HG02981 (cell line): ENCODE measurements at regions not wholly inside any gene's neighbourhood (a gene's known extent, or its start where the extent isn't known, plus 50 kb on each side); places are given as distances from the start of the nearest gene placed in this dataset.
A peak's percentile ranks its signal among the peaks of the same experiment; 100 is the strongest.

Experiments
- ATAC-seq: cut with Tn5 transposase; IDR thresholded peaks from one replicate; pipeline ENCODE4 v1.9.1; 2021; ENCODE audit warnings: mild to moderate bottlenecking, moderate library complexity; ENCODE audit not compliant: unreplicated experiment

DNA sequence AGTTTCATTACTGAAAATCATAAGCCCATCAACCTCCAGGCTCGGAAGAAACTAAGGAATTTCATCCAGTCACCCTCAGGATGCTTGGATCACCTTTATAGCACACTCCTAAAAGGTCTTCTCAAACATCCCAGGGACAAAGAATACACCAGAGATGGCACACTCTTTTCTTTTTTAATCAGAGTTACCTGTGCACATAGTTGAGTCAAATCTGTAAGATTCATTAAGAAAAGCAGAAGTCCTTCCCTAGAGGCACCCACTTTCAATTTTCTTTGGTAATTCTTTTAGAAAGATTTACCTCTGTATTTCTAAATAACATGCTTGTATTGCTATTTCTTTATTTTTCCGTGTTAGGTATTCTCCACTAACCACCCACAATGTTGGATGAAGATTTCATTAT lies 50.6 kb upstream of the IL6 start:
- no peak for ATAC-seq

- ATAC-seq, result no peak
Observed at GRCh38 chr7:22675917-22676343, 51.1 kb upstream of the IL6 start.

DNA sequence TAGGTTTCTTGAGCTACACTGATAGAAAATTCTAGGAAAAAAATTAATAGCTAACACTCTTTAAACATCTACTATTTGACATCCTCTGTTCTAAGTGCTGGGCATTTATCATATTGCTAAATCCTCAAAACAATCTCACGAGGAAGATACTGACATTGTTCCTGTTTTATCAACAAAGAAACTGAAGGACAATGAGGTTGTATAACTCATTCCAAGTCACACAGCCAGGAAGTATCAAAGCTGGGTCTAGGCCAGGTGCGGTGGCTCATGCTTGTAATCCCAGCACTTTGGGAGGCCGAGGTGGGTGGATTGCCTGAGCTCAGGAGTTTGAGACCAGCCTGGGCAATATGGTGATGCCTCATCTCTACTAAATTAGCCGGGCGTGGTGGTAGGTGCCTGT lies 51.6 kb upstream of the IL6 start:
- no peak for ATAC-seq

DNA sequence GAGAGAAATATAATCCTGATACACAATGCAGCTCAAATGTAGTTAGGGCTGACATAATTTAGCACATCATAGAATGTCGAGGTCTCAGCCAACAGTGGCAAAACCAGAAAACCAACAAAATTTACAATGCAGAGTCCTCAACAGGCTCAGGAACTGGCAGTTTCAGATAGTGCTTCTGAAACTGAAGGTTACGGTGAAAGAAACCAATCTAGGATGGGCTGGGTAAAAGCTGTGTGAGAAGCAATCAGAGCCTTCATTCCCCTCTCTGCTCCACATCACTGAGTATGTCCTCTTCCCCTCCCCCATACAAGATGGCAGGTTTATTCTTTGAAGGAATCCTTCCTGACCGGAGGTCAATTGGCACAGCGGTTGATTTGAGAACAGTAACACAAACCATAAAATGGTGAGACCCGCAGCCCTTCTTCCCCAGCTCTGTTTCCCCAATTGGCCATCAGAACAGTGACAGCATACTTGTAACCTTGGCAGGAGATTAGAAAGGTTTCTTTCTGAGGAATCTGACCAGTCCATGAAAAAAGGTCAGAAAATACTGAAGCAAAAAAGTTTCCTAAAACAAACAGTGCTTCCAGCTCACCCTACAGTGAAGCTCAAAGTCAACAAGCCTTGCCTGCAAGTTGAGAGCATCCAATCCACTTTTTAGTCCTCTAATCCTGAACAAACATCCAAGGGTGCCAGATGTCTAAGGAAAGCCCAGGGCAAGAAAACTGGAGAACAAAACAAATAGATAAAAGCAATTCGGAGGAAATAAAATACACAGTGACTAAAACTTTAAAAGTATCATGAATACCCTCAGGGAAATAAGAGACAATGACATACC lies 53.9 kb upstream of the IL6 start:
- ATAC-seq, result peak; percentile 76

DNA sequence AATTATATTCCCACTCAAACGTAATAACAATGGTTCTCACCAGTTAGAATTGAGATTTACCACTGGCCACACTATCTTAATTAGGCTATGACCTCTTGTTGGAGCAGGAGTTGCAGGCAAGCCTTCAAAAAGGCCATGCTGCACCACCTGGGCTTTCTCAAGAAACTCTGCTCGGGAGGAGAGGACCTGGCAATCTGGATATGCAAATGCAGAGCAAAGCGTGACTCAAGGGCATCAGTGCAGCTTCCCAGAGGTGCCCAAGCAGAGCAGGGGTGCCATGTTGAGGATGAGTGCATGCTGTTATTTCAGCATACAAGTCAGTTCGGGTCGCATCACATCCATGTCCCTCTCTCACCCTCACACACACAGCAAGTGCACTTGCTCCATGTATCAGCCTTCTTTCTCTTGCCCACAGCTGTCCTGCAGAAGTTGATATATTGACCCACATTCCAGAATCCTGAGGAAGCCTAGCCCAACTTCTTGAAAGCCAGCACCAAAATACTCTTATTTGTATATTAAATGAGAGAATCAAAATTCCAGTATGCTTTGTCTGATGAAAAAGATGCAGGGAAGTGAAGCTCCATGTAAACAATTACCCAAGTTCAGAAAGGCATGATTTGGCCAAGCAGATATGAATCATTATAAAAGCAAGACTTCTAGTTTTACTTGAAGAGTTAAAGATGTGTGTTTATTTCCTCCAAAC lies 55.7 kb upstream of the IL6 start:
- no peak for ATAC-seq

DNA sequence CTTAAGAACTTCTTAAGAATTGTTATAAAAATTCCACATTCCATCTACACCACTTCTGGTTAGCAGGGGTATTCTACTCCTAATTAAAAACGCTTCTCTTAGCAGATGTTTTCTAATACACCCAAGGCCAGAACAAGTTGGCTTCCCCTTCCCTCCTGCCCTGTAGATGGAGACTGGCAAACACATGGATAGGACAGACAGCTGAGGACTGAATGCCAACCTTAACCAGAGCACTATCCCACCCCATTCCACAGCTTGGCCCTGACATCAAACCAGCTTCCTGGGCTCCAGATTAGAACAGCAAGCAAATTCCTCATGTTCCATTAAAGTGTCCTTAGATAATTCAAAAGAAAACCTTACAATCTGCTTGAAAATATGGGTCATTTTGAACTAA lies 56.6 kb upstream of the IL6 start:
- no peak for ATAC-seq

DNA sequence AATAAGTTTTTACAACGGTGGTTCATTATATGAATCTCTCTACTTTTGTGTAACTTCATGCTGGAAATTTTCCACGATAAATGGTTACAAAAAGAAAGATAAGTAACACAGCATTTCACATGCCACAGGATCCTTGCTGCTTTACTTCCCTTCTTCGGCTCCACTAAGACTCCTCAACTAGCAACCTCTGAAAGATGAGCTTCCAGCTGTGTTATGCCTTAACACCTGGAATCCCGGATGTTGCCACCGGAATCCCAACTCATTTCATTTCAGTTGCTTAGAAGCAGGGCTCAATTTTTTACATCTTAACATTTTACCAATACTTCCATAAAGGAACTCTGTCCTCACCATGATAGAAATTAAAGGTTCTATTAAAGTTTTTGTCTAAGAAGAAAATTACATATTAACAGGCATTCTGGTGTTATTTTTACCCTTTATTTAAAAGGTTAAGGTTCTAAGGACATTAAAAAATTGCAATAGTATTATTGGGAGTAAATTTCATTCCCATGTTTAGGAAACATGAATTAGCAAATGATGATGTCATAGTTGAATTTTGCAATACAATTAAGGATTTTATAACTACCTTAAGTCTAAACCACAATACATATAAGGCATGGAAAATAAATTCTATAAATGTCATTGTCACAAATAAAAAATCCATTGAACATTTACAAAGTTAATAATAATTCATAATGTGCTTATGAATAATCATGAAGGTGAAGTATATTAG lies 57.1 kb upstream of the IL6 start:
- no peak for ATAC-seq

DNA sequence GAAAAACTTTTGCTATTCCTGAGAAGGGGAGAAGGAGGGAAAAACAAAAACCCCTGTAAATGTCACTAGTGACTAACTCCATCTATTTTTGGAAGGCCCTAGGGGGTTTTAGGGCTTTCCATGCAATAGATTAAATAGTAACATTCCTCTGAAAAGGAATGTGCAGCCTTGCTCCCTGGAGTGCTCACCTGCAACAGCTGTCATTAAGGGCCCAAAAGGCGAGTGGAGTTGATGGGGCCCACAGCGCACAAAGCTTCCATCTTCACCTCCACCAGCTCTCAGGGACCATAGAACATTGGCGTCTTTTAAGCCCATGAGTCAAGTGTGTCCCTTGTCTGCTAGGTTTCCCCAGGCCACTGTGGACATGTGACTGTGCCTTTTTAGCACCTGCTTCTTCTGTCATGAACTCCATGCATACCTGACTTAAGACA lies 58.0 kb upstream of the IL6 start:
- no peak for ATAC-seq

- ATAC-seq, result no peak
Observed at GRCh38 chr7:22667562-22668239, 59.3 kb upstream of the IL6 start.

- ATAC-seq, result no peak
Observed at GRCh38 chr7:22667187-22667561, 59.8 kb upstream of the IL6 start.

DNA sequence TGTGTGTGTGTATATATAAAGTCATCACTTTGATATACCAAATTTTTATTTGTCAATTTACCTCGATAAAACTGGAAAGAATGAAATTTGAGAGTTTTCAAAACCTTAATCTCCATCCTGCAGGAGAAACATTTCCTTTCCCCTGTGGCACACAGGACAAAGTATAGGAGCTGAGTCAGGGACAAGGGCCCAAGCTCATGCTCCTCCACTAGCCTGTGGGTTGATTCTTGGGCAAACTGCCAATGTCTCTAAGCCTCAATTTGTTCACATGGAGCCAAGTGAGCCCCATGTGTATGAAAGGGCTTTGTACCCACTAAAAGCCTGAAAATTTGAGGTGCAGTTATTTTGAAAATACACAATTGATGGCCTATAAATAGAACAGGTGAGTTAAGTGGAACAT lies 60.3 kb upstream of the IL6 start:
- no peak for ATAC-seq

DNA sequence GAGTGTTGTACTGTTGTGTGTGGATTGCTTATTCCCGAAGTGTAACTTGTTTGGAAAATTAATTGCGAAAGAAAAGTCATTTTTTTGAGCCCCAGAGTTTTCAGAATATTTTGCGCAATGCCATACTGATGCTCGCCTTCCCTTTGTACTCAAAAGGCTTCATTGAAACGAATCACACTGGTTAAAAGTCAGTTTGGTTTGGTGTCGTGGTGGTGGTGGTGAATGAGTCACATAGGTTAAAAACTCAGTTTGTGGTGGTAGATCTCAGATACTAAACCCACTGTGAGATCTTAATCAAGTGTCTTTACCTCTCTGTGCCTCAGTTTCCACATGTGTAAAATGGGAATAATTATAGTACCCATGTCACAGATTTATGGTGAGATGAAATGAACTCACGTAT lies 61.1 kb upstream of the IL6 start:
- ATAC-seq, result no peak

GRCh38 chr7:22664988-22665798 lies 61.8 kb upstream of the IL6 start:
- no peak for ATAC-seq

- ATAC-seq, result no peak
Observed at GRCh38 chr7:22663721-22664120, 63.3 kb upstream of the IL6 start.

- ATAC-seq, result no peak
Observed at GRCh38 chr7:22663357-22663718, 63.7 kb upstream of the IL6 start.

DNA sequence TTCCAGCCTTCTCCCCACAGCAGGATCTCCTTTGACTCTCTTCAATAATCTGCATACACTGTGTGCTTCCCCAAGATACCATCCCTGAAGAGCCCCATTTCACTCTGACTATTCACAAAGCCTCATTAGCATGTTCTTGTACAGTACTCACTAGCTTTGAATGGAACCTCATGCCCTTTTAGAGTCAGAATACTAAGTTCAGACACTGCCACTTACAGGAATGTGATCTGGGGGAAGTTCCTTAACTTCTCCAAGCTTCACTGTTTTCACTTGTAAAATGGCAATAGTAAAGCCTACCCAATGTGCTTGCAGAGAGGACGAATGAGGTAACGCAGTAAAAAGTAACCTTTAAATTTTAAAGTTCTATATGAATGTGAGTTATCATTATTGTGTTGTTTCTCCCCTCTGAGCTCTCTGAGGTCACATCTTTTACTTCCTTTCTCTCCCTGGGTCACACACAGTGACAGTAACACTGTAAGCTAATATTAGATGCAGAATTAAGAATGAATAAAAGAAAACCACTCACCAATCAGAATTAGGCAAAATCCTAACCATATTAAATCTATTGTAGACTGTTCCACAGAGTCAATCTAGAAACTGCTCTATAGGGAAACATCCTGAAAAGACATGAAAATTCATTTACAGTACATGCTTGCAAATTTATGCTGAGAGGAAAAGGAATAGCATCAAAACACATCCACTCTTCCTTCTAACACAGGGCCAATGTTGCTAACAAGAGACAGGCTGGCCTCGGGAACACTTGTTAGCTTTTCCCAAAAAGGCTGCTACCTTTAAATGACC lies 64.2 kb upstream of the IL6 start:
- ATAC-seq, result no peak

GRCh38 chr7:22662036-22662435 lies 65.0 kb upstream of the IL6 start:
- ATAC-seq, result peak; percentile 57

DNA sequence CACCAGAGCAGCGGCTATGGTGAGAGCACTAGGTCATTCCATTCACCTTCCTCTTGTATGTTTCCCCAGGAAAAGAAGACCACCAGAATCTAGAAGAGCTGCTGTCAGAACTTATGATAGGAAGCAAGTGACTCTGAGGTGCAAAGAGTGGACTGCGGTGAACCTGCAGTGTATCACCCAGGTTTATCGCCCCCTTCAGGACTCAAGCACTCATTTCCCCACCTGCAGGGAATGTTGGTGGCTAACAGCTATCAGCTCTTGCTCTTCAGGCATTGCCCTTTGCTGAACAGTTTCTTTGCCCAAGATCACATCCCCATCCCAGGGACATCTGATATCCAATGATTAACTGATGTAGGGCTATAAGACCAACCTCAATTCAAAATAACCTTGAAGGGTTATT lies 66.3 kb upstream of the IL6 start:
- ATAC-seq, result no peak

DNA sequence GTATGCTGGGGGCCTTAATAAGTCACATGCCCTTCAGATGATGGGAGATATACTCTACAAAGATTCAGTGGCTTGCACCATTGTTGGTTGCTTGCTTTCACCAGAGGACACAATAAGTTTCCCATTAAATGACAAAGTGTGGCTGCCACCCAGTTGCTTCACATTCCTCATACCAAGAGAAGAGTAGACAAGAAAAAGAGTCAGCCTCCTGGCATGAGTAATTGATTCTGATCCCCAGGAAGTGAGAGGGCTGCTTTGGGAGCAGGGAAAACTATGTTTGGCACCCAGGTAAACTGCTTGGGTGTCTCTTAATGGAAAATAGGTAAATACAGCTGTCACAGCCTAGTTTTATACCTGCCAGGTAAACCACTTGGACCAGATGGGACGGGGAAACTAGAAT lies 66.7 kb upstream of the IL6 start:
- no peak for ATAC-seq

DNA sequence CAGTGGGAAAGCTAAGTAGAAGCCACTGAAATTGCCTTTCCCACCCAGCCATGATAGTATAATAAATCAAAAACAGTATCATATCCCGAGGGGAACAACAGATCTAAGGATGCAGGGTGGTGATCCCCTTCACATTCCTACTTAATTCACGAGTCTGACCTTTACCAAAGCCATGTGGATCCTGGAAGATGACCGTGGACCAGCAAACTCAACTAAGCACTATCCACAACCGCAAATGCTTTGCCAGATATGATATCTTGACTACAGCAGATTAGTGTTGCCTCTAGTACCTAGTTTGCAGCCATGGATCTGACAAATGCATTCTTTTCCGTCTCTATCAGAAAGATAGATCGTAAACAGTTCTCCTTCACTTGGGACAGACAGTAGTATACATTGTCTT lies 67.3 kb upstream of the IL6 start:
- ATAC-seq, result no peak
